ENCODE measurements at regions not wholly inside any gene's neighbourhood (a gene's known extent, or its start where the extent isn't known, plus 50 kb on each side); places are given as distances from the start of the nearest gene placed in this dataset.
"Not testable (repeated sequence)": the region's sequence is repeated elsewhere in the genome, so short reads cannot be mapped to it uniquely, and the experiment has no call there.

DNA sequence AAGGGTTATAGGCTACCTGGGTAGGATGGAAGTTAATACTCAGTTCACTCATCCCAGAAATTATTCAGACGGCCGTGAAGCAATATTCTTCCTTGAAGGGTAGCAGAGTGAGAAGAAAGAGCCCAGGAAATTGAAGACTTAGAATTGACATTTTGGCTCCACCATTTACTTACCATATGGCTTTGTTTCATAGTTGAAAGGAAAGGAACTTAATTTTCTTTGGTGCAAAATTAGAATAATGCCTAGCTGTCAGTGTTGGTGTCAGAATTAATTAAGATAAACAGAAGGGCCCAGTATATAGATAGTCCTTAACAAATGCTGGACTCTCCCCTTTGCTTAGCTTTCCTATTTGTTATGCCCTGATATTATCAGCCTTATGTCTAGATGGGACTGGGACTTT lies 263.2 kb downstream of the KCNJ3 start:
- no peak for DNase-seq

DNA sequence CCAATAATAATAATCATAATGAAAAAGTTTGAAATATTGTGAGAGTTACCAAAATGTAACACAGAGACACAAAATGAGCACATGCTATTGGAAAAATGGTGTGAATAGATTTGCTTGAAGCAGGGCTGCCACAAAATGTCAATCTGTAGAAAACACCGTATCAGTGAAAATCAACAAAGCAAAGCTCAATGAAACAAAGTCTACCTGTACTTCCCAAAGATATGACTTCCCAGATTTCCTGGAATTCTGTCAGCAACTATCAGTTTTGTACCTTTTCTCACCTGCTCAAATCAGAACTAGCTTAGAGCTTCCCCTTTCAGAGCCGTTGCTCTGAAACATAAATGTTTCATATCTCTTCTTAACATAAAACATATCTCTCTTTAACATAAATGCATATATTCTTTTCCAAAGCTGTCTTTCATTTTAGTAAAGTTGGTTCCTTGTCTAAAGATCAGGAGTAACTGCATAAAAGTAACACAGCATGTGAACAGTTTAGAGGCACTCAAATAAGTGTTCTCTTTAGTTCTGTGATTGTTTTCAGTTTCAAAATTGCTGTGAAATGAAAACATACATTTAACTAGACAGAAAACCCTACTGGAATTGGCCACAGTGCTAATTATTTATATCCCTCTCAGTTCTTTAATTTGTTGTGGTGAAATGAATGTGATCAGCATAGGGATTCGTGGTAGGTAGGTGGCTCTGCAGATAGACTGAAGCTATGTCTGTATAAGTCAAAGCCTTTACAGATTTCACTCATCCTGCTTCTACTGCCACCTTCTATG lies 262.5 kb downstream of the KCNJ3 start:
- DNase-seq = no peak

- peak; percentile 16 for DNase-seq
These were observed 254.0 kb downstream of the KCNJ3 start for GRCh38 chr2:154952346-154952980.

DNA sequence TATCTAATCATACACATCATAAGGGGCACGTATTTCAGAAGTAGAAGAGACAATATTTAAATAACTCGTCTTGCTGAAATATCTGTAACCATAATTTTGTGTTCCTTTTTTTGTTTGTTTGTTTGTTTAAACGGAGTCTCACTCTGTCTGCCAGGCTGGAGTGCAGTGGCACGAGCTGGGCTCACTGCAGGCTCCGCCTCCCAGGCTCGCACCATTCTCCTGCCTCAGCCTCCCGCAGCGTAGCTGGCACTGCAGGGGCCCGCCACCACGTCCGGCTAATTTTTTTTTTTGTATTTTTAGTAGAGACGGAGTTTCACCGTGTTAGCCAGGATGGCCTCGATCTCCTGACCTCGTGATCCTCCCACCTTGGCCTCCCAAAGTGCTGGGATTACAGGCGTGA lies 248.9 kb downstream of the KCNJ3 start:
- not testable (repeated sequence) for DNase-seq

GRCh38 chr2:154945984-154946383 lies 247.5 kb downstream of the KCNJ3 start:
- no peak for DNase-seq

DNA sequence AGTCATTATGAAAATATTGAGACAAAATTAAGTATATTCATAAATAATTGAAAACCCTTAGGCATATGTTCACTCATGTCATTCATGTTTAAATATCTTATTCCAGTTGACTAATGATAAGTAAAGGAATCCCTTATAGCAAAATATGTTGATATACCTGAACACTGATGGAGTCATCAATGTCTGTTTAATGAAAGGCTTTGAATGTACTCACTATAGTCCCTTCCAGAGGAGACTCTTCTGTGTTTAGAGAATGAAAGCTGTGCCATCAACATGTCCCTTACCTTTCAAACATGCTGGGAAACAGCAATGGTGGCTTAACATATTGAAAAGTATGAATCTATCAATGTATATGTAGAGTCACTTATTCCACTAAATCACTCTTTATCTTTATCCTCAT lies 242.9 kb downstream of the KCNJ3 start:
- DNase-seq = no peak

GRCh38 chr2:154934213-154934612 lies 235.7 kb downstream of the KCNJ3 start:
- no peak for DNase-seq

DNA sequence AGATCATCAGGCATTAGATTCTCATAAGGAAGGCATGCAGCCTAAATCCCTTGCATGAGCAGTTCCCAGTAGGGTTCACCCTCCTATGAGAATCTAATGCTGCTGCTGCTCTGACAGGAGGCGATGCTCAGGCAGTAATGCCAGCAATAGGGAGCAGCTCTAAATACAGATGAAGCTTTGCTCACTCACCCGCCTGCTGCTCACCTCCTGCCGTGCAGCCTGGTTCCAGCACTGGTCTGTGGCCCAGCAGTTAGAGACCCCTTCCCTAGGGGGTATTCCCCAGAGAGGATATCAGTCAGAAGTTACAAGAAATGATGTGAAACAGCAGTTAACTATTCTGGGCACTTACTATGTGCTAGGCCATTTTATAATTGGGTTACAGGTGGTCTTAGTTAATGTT lies 226.0 kb downstream of the KCNJ3 start:
- DNase-seq = no peak

- DNase-seq = no peak
These were observed 216.1 kb downstream of the KCNJ3 start for GRCh38 chr2:154914561-154914960.

DNA sequence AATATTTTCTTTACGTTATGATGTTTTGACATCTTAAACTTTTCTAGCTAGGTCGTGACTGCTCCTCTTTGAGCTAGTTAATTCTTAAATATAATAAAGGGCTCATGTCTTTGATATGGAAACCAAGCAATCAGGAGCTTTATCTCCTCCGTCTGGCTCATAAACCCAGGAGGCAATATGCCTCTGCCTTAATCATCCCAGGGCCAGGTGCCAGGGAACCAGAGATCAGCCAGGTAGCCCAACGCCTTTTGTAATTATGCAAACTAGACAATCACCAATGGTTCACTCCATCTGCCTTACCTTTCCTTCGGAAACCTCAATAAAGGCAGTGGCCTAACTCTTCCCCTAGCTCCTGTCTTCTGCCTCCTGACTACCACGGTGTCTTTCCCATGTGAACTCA lies 213.7 kb downstream of the KCNJ3 start:
- no peak for DNase-seq

- DNase-seq = no peak
These were observed 213.2 kb downstream of the KCNJ3 start for GRCh38 chr2:154911729-154912128.

- no peak for DNase-seq
These were observed 212.2 kb downstream of the KCNJ3 start for GRCh38 chr2:154910701-154911100.

DNA sequence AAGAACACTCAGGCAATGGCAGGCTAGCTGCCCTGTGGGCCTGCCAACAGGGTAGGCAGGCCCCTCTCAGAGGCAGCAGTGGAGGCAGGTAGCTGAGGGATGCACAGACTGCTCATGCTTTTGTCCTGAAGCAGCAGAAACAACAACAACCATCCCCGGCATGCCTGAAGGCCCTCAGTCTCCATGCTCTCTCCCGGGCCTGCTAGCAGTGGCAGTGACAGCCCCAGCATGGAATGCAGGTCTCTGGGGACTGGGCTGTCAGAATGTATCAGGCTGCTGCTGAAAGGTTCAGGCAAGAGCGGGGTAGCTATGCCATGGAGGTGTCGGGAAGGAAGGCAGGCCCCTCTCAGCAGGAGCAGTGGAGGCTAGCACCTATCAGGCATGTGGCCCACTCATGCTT lies 209.8 kb downstream of the KCNJ3 start:
- DNase-seq = peak; percentile 35
